ENCODE measurements at regions not wholly inside any gene's neighbourhood (a gene's known extent, or its start where the extent isn't known, plus 50 kb on each side); places are given as distances from the start of the nearest gene placed in this dataset.

DNA sequence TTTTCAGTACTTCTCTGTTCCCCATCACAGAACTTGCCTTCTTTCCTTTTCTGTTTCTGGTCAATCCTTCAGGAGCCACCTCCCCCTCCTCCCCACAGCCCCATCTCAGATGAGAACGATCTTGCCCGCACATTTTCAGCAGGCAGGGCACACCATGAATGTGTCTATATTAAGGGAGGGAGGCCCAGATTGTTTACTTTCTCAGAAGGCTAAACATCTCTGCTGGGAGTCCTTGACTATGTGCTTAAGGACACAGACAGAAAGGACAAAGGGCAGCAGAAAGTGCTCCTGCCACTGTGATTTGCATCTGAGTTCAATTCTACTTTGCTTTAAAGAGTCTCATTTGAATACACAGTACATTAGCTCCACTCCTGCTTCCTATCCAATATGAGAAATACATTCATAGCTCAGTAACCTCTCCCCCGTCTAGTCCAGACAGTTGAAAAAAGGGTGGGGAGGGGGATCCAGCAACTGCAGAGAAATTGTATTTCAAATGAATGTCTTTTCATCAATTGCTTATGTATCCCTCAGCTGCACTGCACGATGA, 175.0 kb upstream of the PARD3B start (continued):
- TF ChIP-seq, protein P1, sequence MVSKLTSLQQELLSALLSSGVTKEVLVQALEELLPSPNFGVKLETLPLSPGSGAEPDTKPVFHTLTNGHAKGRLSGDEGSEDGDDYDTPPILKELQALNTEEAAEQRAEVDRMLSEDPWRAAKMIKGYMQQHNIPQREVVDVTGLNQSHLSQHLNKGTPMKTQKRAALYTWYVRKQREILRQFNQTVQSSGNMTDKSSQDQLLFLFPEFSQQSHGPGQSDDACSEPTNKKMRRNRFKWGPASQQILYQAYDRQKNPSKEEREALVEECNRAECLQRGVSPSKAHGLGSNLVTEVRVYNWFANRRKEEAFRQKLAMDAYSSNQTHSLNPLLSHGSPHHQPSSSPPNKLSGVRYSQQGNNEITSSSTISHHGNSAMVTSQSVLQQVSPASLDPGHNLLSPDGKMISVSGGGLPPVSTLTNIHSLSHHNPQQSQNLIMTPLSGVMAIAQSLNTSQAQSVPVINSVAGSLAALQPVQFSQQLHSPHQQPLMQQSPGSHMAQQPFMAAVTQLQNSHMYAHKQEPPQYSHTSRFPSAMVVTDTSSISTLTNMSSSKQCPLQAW (CRISPR knock-in tag; IDR thresholded peaks at IDR 0.05) = no peak
- TF ChIP-seq, protein P2, sequence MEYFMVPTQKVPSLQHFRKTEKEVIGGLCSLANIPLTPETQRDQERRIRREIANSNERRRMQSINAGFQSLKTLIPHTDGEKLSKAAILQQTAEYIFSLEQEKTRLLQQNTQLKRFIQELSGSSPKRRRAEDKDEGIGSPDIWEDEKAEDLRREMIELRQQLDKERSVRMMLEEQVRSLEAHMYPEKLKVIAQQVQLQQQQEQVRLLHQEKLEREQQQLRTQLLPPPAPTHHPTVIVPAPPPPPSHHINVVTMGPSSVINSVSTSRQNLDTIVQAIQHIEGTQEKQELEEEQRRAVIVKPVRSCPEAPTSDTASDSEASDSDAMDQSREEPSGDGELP (IDR thresholded peaks at IDR 0.05; ENCODE audit: borderline replicate concordance, low read depth) = no peak
- TF ChIP-seq TCF7 (IDR thresholded peaks at IDR 0.05; ENCODE audit: low read depth) (no peak), RBM39 (IDR thresholded peaks at IDR 0.05; ENCODE audit: low read depth, low read length, poor library complexity, severe bottlenecking) (no peak)

DNA sequence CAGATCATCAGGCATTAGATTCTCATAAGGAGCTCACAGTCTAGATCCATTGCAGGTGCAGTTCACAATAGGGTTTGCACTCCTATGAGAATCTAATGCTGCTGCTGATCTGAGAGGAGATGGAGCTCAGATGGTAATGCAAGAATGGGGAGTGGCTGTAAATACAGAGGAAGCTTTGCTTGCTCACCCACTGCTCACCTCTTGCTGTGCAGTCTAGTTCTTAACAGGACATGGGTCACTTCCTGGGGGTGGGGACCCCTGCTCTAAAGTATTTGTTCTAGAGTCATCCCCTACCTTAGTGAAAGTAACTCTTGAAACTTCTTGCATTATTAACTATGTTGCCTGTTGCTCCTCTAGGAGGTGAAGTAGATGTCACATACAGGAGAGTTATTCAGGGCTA, 171.3 kb upstream of the PARD3B start:
- POLR2A ChIA-PET = no interaction called here
- no peaks in the 10 kb centered on the region; a peak in 1 of 5 replicates for H3K27me3 ChIP-seq (ENCODE audit: control insufficient read depth in 1 of 2, insufficient read depth in 2 of 2, low read length in 2 of 2)
- no peaks in the 10 kb centered on the region for H3K36me3 ChIP-seq (replicated peaks in 1 of 2; ENCODE audit: control insufficient read depth in 1 of 2, insufficient read depth in 2 of 2, low read length in 2 of 2)
- peaks cover 19% of the 10 kb centered on the region for H3K9me3 ChIP-seq (ENCODE audit: low read length)
- DNase-seq (ENCODE audit: low spot score) = no peak
- no TSS peak for BruUV-seq (replicated peaks)
- no peak overlapping the region for H3K27ac ChIP-seq (ENCODE audit: extremely low read length, insufficient read depth, low read length)
- in situ Hi-C loops (cut with HindIII; ENCODE audit: extremely low pct_ligation_motif_present, low pct_unique_long_range_greater_than_20kb) (no loop called here), intact Hi-C loops (cut with micrococcal nuclease; ENCODE audit: unreplicated experiment) (no loop called here)
- H2AFZ ChIP-seq (ENCODE audit: low read length) = no peak overlapping the region
- no peak overlapping the region for H3K9ac ChIP-seq (ENCODE audit: insufficient read depth, low read depth, low read length)
- ATAC-seq = no peak
- no peaks in the 10 kb centered on the region for H3K79me2 ChIP-seq (ENCODE audit: insufficient read depth, low read length)
- CTCF ChIA-PET (ENCODE audit: low intra/inter-chr PET ratio, low total read pairs) = no interaction called here
- H4K20me1 ChIP-seq (ENCODE audit: insufficient read depth, low read length) = no peaks in the 10 kb centered on the region
- H3K4me2 ChIP-seq (ENCODE audit: low read depth, low read length) = no peak overlapping the region
- H3K4me1 ChIP-seq (ENCODE audit: insufficient read depth, low read length) = no peaks in the 10 kb centered on the region
- FAIRE-seq = no peak
- H3K4me3 ChIP-seq (replicated peaks in 1 of 3; ENCODE audit: insufficient read depth in 1 of 3, low read depth in 2 of 3, low read length in 3 of 3) = no peak overlapping the region
- TF ChIP-seq ZNF431 (CRISPR knock-in tag; IDR thresholded peaks at IDR 0.05; ENCODE audit: borderline replicate concordance, low read depth) = no peak
- TF ChIP-seq, protein P3, sequence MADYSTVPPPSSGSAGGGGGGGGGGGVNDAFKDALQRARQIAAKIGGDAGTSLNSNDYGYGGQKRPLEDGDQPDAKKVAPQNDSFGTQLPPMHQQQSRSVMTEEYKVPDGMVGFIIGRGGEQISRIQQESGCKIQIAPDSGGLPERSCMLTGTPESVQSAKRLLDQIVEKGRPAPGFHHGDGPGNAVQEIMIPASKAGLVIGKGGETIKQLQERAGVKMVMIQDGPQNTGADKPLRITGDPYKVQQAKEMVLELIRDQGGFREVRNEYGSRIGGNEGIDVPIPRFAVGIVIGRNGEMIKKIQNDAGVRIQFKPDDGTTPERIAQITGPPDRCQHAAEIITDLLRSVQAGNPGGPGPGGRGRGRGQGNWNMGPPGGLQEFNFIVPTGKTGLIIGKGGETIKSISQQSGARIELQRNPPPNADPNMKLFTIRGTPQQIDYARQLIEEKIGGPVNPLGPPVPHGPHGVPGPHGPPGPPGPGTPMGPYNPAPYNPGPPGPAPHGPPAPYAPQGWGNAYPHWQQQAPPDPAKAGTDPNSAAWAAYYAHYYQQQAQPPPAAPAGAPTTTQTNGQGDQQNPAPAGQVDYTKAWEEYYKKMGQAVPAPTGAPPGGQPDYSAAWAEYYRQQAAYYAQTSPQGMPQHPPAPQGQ (CRISPR knock-in tag; IDR thresholded peaks at IDR 0.05; ENCODE audit: borderline replicate concordance) = no peak
- no peak for TF ChIP-seq ONECUT2 (CRISPR knock-in tag; IDR thresholded peaks at IDR 0.05)
- TF ChIP-seq KLF6 (CRISPR knock-in tag; IDR thresholded peaks at IDR 0.05) = no peak
- TF ChIP-seq, protein P4, sequence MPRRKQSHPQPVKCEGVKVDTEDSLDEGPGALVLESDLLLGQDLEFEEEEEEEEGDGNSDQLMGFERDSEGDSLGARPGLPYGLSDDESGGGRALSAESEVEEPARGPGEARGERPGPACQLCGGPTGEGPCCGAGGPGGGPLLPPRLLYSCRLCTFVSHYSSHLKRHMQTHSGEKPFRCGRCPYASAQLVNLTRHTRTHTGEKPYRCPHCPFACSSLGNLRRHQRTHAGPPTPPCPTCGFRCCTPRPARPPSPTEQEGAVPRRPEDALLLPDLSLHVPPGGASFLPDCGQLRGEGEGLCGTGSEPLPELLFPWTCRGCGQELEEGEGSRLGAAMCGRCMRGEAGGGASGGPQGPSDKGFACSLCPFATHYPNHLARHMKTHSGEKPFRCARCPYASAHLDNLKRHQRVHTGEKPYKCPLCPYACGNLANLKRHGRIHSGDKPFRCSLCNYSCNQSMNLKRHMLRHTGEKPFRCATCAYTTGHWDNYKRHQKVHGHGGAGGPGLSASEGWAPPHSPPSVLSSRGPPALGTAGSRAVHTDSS (CRISPR knock-in tag; conservative IDR thresholded peaks at IDR 0.05) = no peak
- TF ChIP-seq, protein P5, sequence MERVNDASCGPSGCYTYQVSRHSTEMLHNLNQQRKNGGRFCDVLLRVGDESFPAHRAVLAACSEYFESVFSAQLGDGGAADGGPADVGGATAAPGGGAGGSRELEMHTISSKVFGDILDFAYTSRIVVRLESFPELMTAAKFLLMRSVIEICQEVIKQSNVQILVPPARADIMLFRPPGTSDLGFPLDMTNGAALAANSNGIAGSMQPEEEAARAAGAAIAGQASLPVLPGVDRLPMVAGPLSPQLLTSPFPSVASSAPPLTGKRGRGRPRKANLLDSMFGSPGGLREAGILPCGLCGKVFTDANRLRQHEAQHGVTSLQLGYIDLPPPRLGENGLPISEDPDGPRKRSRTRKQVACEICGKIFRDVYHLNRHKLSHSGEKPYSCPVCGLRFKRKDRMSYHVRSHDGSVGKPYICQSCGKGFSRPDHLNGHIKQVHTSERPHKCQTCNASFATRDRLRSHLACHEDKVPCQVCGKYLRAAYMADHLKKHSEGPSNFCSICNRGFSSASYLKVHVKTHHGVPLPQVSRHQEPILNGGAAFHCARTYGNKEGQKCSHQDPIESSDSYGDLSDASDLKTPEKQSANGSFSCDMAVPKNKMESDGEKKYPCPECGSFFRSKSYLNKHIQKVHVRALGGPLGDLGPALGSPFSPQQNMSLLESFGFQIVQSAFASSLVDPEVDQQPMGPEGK (CRISPR knock-in tag; IDR thresholded peaks at IDR 0.05) = no peak
- TF ChIP-seq ZNF567 (CRISPR knock-in tag; IDR thresholded peaks at IDR 0.05; ENCODE audit: borderline replicate concordance) = no peak
